Neural progenitor cell (in vitro differentiated cells): ENCODE measurements at regions not wholly inside any gene's neighbourhood (a gene's known extent, or its start where the extent isn't known, plus 50 kb on each side); places are given as distances from the start of the nearest gene placed in this dataset.

ENCODE experiments used
- CTCF ChIP-seq: fragments of 200-600 bp; sonication (generic); IDR thresholded peaks from 2 replicates; pipeline ENCODE4 v1.5.1; 2017; ENCODE audit warnings: antibody characterized with exemption, mild to moderate bottlenecking
- EZH2 ChIP-seq: fragments of 200-600 bp; sonication (generic); IDR thresholded peaks from 2 replicates; pipeline ENCODE4 v1.6.1; 2017; ENCODE audit warnings: antibody characterized with exemption, mild to moderate bottlenecking, moderate library complexity
- EZH2phosphoT487 ChIP-seq: fragments of 200-600 bp; sonication (generic); IDR thresholded peaks from 2 replicates; pipeline ENCODE4 v1.6.1; 2017; ENCODE audit warnings: antibody characterized with exemption

- no peak for TF ChIP-seq CTCF
- no peak for TF ChIP-seq EZH2phosphoT487
- TF ChIP-seq EZH2, result no peak
Observed at GRCh38 chr7:12111422-12112405, 99.4 kb upstream of the TMEM106B start.
